ENCODE measurements at regions not wholly inside any gene's neighbourhood (a gene's known extent, or its start where the extent isn't known, plus 50 kb on each side); places are given as distances from the start of the nearest gene placed in this dataset.

- Histone ChIP-seq H3K27ac (ENCODE audit: low read length) (no peak overlapping the region), H3K27me3 (ENCODE audit: insufficient read depth, low read depth, low read length) (no peaks in the 10 kb centered on the region), H3K9me3 (ENCODE audit: low read length) (no peaks in the 10 kb centered on the region), H3K9ac (ENCODE audit: low read length) (no peak overlapping the region), H3K79me2 (replicated peaks; ENCODE audit: insufficient read depth, low read length) (no peaks in the 10 kb centered on the region), H3K4me3 (ENCODE audit: low read length) (no peak overlapping the region), H3K9me2 (ENCODE audit: insufficient read depth, low read length) (no peaks in the 10 kb centered on the region), H2AFZ (ENCODE audit: low read depth, low read length) (no peak overlapping the region), H3K36me3 (ENCODE audit: insufficient read depth, low read length) (no peaks in the 10 kb centered on the region), H4K20me1 (ENCODE audit: insufficient read depth) (no peaks in the 10 kb centered on the region), H3K4me2 (ENCODE audit: low read length) (no peak overlapping the region), H3F3A (ENCODE audit: insufficient read depth, low read length, poor library complexity, severe bottlenecking) (no peaks in the 10 kb centered on the region)
- TF ChIP-seq REST (IDR thresholded peaks at IDR 0.05; ENCODE audit: borderline replicate concordance) (no peak), MXI1 (conservative IDR thresholded peaks at IDR 0.05; ENCODE audit: poor library complexity, severe bottlenecking) (no peak), RAD21 (conservative IDR thresholded peaks at IDR 0.05) (no peak), TAF1 (IDR thresholded peaks at IDR 0.05; ENCODE audit: low read depth) (no peak), SMC3 (conservative IDR thresholded peaks at IDR 0.05; ENCODE audit: poor library complexity) (no peak), EZH2 (IDR thresholded peaks at IDR 0.05; ENCODE audit: borderline replicate concordance, insufficient read depth, low read length, poor library complexity, severe bottlenecking) (no peak), EP300 (conservative IDR thresholded peaks at IDR 0.05; ENCODE audit: poor library complexity, severe bottlenecking) (no peak), POLR2AphosphoS5 (IDR thresholded peaks at IDR 0.05) (no peak), CTCF (IDR thresholded peaks at IDR 0.05; ENCODE audit: poor library complexity, severe bottlenecking) (no peak)
Measured at GRCh38 chr18:46283895-46284295, 179.7 kb downstream of the HAUS1 start.

- no peaks in the 10 kb centered on the region for H3K27me3 ChIP-seq (ENCODE audit: insufficient read depth, low read depth, low read length)
- H3K4me2 ChIP-seq (ENCODE audit: low read length): no peak overlapping the region
- no peaks in the 10 kb centered on the region for H3K9me3 ChIP-seq (ENCODE audit: low read length)
- H3F3A ChIP-seq (ENCODE audit: insufficient read depth, low read length, poor library complexity, severe bottlenecking): no peaks in the 10 kb centered on the region
- no peaks in the 10 kb centered on the region for H3K9me2 ChIP-seq (ENCODE audit: insufficient read depth, low read length)
- H3K4me3 ChIP-seq (ENCODE audit: low read length): no peak overlapping the region
- no peaks in the 10 kb centered on the region for H3K79me2 ChIP-seq (replicated peaks; ENCODE audit: insufficient read depth, low read length)
- no peak overlapping the region for H3K27ac ChIP-seq (ENCODE audit: low read length)
- no peaks in the 10 kb centered on the region for H3K36me3 ChIP-seq (ENCODE audit: insufficient read depth, low read length)
- no peaks in the 10 kb centered on the region for H4K20me1 ChIP-seq (ENCODE audit: insufficient read depth)
- TF ChIP-seq REST (IDR thresholded peaks at IDR 0.05; ENCODE audit: borderline replicate concordance) (no peak), EZH2 (IDR thresholded peaks at IDR 0.05; ENCODE audit: borderline replicate concordance, insufficient read depth, low read length, poor library complexity, severe bottlenecking) (no peak), SMC3 (conservative IDR thresholded peaks at IDR 0.05; ENCODE audit: poor library complexity) (no peak), EP300 (conservative IDR thresholded peaks at IDR 0.05; ENCODE audit: poor library complexity, severe bottlenecking) (no peak), CTCF (IDR thresholded peaks at IDR 0.05; ENCODE audit: poor library complexity, severe bottlenecking) (no peak), TAF1 (IDR thresholded peaks at IDR 0.05; ENCODE audit: low read depth) (no peak), RAD21 (conservative IDR thresholded peaks at IDR 0.05) (no peak)
- no peak overlapping the region for H3K9ac ChIP-seq (ENCODE audit: low read length)
- no peak overlapping the region for H2AFZ ChIP-seq (ENCODE audit: low read depth, low read length)
Measured at GRCh38 chr18:46289463-46289862, 185.3 kb downstream of the HAUS1 start.

All from neural cell (in vitro differentiated cells).